GM12874 (cell line): ENCODE measurements at regions not wholly inside any gene's neighbourhood (a gene's known extent, or its start where the extent isn't known, plus 50 kb on each side); places are given as distances from the start of the nearest gene placed in this dataset.

Experiments used
- CTCF ChIP-seq: IDR thresholded peaks from 2 replicates; pipeline ENCODE4 v1.5.1; 2011; ENCODE audit warnings: low read depth, mild to moderate bottlenecking, control low read depth, low read length, moderate library complexity; ENCODE audit not compliant: insufficient read depth

GRCh38 chr6:40909811-40910210, 129.2 kb downstream of the UNC5CL start:
- TF ChIP-seq CTCF: no peak

- TF ChIP-seq CTCF: no peak
These were observed 131.8 kb downstream of the UNC5CL start for GRCh38 chr6:40907198-40907701.

- TF ChIP-seq CTCF: no peak
These were observed 132.3 kb downstream of the UNC5CL start for GRCh38 chr6:40906759-40907158.

GRCh38 chr6:40904583-40905194, 134.3 kb downstream of the UNC5CL start:
- TF ChIP-seq CTCF: no peak

GRCh38 chr6:40903456-40903855, 135.6 kb downstream of the UNC5CL start:
- no peak for TF ChIP-seq CTCF

GRCh38 chr6:40901322-40902055, 137.5 kb downstream of the UNC5CL start:
- TF ChIP-seq CTCF: no peak

- TF ChIP-seq CTCF: no peak
These were observed 138.2 kb downstream of the UNC5CL start for GRCh38 chr6:40900791-40901190.
